LNCaP clone FGC (cell line): ENCODE measurements at regions not wholly inside any gene's neighbourhood (a gene's known extent, or its start where the extent isn't known, plus 50 kb on each side); places are given as distances from the start of the nearest gene placed in this dataset.
"Not testable (repeated sequence)": the region's sequence is repeated elsewhere in the genome, so short reads cannot be mapped to it uniquely, and the experiment has no call there.

ENCODE experiments used
- DNase-seq: peaks from one replicate; pipeline ENCODE4 v3.0.0-alpha.2; 2011; ENCODE audit warnings: low read depth
- H3K4me3 ChIP-seq: 2 replicates; pipeline ENCODE4 v1.5.1; 2011; ENCODE audit warnings: mild to moderate bottlenecking, low read depth, low read length, control low read depth
- TF ChIP-seq, protein P1 (sequence below): IDR thresholded peaks from 2 replicates; pipeline ENCODE4 v1.5.1; 2012; ENCODE audit warnings: mild to moderate bottlenecking; ENCODE audit not compliant: control insufficient read depth, insufficient read depth; ENCODE audit errors: extremely low read depth

DNA sequence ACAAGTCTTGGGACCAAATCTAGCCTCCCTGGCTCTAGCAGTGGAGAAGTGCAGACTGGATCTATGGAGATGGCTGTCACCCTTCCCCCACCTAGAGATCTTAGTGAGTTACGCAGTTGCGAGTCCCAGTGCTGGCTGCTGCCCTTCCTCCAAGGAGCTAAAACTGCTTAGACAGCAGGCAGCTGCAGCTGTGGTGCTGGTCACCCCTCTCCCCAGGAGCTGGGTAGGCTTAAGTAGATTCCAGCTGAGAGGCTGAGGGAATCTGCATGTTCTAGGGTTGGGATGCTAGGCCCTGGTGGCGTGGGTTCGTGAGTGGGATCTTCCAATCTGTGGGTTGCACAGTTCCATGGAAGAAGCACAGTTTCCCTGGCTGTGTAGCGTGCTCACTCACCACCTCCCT is 120.2 kb downstream of the SLC35B3 start:
- TF ChIP-seq, protein P1, sequence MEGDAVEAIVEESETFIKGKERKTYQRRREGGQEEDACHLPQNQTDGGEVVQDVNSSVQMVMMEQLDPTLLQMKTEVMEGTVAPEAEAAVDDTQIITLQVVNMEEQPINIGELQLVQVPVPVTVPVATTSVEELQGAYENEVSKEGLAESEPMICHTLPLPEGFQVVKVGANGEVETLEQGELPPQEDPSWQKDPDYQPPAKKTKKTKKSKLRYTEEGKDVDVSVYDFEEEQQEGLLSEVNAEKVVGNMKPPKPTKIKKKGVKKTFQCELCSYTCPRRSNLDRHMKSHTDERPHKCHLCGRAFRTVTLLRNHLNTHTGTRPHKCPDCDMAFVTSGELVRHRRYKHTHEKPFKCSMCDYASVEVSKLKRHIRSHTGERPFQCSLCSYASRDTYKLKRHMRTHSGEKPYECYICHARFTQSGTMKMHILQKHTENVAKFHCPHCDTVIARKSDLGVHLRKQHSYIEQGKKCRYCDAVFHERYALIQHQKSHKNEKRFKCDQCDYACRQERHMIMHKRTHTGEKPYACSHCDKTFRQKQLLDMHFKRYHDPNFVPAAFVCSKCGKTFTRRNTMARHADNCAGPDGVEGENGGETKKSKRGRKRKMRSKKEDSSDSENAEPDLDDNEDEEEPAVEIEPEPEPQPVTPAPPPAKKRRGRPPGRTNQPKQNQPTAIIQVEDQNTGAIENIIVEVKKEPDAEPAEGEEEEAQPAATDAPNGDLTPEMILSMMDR, result no peak
- DNase-seq, result no peak

DNA sequence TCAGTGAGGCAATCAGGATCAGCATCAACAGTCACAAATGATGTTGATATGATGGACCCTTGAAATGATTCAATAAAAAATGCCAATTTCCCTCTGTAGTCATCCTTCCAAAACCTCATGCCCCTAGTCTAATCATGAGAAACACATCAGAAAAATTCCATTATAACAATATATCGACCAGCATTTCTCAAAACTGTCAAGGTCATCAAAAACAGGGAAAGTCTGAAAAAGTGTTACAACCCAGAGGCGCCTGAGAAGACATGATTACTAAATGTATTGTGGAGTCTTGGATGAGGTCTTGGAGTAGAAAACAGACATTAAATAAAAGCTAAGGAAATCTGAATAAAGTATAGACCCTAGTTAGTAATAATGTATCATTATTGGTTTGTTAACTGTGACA is 133.8 kb downstream of the SLC35B3 start:
- no peak for DNase-seq
- TF ChIP-seq, protein P1, result no peak
- no peak overlapping the region for H3K4me3 ChIP-seq

More for the DNA sequence above, 120.2 kb downstream of the SLC35B3 start:
- no peak overlapping the region for H3K4me3 ChIP-seq

GRCh38 chr6:8299034-8299433 is 136.3 kb downstream of the SLC35B3 start:
- TF ChIP-seq, protein P1, result no peak
- DNase-seq, result no peak

DNA sequence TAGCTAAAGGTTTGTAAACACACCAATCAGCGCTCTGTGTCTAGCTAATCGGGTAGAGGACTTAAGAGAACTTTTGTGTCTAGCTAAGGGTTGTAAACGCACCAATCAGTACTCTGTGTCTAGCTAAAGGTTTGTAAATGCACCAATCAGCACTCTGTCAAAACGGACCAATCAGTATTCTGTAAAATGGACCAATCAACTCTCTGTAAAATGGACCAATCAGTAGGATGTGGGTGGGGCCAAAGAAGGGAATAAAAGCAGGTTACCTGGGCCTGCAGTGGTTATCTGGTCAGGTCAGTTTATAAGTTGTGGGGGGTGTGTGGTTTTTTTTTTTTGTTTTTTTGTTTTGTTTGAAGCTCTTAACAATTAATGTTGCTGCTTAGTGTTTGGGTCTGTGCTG is 152.4 kb downstream of the SLC35B3 start:
- not testable (repeated sequence) for DNase-seq

More at GRCh38 chr6:8299034-8299433, 136.3 kb downstream of the SLC35B3 start:
- no peak overlapping the region for H3K4me3 ChIP-seq

DNA sequence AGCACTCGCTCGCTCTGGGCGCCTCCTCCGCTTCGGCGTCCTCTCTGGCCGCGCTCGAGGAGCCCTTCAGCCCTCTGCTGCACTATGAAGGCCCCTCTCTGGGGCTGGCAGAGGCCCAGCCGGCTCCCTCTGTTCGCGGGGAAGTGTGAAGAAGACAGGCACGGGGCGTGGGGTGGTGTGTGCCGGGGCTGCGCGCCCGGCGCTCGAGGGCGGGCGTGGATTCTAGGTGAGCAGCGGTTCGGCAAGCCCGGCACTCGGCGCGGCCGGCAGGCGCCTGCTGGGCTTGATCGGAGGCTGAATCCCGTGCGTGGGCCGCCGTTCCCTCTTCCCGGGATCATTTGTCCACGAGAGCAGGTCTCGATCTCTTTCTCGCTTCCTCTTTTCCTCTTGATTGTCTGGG is 153.0 kb downstream of the SLC35B3 start:
- TF ChIP-seq, protein P1, result no peak
- DNase-seq, result no peak
- H3K4me3 ChIP-seq, result no peak overlapping the region

More for the DNA sequence above, 152.4 kb downstream of the SLC35B3 start:
- H3K4me3 ChIP-seq, result not testable (repeated sequence)

DNA sequence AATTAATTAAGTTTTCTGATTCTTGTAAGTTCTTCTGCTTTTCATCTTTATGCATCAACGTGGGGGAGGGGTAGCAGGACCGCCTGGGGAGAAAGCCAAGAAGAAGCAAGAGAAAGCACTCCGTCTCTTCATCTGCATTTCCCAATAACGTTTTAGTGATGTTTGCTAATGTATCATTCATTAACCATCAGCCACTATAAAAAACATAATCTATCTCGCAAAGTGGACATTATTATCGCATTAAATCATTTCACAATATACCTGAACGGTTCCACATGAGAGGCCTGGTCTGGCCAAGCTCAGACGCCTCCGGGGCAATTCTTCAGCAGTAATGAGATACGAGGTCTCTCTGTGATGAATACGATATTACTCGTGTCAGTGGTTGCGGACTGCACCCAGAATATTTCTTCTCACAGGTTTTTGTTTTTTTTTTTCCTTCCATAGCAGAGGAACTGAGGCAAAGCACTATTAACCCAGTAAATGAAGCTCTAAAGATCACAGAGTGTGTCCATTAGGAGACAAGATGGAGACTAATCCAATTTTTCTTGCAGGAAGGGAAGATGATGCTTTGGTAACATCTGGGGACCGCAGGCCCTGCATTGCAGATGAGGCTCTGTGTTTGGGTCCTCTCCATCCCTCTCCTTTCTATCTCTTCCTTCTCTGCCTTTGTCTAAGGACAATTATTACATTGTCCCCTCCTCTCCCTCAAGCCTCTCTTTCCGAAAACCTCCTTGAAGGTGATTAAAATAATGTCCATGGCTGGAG is 156.1 kb downstream of the SLC35B3 start:
- DNase-seq, result no peak
- TF ChIP-seq, protein P1, result no peak
- no peak overlapping the region for H3K4me3 ChIP-seq

DNA sequence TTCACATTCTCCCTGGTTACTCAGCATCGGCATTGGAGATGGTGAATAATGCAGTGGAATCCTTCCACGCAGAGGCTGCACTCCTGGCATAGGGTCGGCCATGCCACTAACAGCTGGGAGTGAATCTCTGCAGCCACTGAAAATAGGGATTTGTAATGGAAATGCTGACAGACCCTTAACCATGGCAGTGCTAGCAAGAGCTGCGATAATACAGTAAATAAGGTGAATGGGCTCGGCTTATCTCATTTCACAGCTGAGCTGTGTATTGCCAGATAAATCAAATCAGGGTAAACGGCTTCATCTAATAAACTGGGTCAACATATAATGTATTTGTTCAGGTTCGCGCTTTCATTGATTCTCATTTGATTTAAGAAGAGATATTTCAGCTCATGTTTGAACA is 156.8 kb downstream of the SLC35B3 start:
- H3K4me3 ChIP-seq, result no peak overlapping the region
- TF ChIP-seq, protein P1, result no peak
- DNase-seq, result no peak
